Trophoblast cell (in vitro differentiated cells and primary cell): ENCODE measurements at regions not wholly inside any gene's neighbourhood (a gene's known extent, or its start where the extent isn't known, plus 50 kb on each side); places are given as distances from the start of the nearest gene placed in this dataset.

ENCODE experiments used
- DNase-seq, 2 donors: peaks; one replicate each; pipeline ENCODE4 v3.0.0-alpha.2; 2016
- H2AFZ ChIP-seq: 2 replicates; pipeline ENCODE4 v1.6.1; 2013; ENCODE audit warnings: low read length, moderate library complexity, mild to moderate bottlenecking; ENCODE audit not compliant: insufficient read depth, poor library complexity
- H2AK5ac ChIP-seq: 2 replicates; pipeline ENCODE4 v1.6.1; 2013; ENCODE audit warnings: mild to moderate bottlenecking, low read length
- H2BK120ac ChIP-seq: 2 replicates; pipeline ENCODE4 v1.6.1; 2013; ENCODE audit warnings: low read length, mild to moderate bottlenecking, moderate library complexity; ENCODE audit not compliant: insufficient read depth, poor library complexity
- H2BK12ac ChIP-seq: 2 replicates; pipeline ENCODE4 v1.6.1; 2013; ENCODE audit warnings: mild to moderate bottlenecking, low read length, moderate library complexity
- H2BK5ac ChIP-seq: 2 replicates; pipeline ENCODE4 v1.6.1; 2013; ENCODE audit warnings: low read length, low read depth, moderate library complexity, mild to moderate bottlenecking; ENCODE audit not compliant: poor library complexity
- H3K14ac ChIP-seq: 2 replicates; pipeline ENCODE4 v1.6.1; 2013; ENCODE audit warnings: mild to moderate bottlenecking, low read length
- H3K18ac ChIP-seq: 2 replicates; pipeline ENCODE4 v1.6.1; 2013; ENCODE audit warnings: mild to moderate bottlenecking, low read length
- H3K23ac ChIP-seq: 2 replicates; pipeline ENCODE4 v1.6.1; 2013; ENCODE audit warnings: low read length
- H3K27ac ChIP-seq: 2 replicates; pipeline ENCODE4 v1.5.1; 2013; ENCODE audit warnings: low read depth, mild to moderate bottlenecking, inconsistent platforms, low read length, moderate library complexity
- H3K27me3 ChIP-seq: 2 replicates; pipeline ENCODE4 v1.6.1; 2013; ENCODE audit warnings: inconsistent platforms, mild to moderate bottlenecking, low read length, moderate library complexity; ENCODE audit not compliant: insufficient read depth
- H3K36me3 ChIP-seq, 2 experiments: 1 replicate in 1 of 2; 2 replicates in 1 of 2; pipeline ENCODE4 v1.6.1; 2013; ENCODE audit warnings: low read length in 2 of 2, mild to moderate bottlenecking in 2 of 2, moderate library complexity in 1 of 2; ENCODE audit not compliant: insufficient read depth in 2 of 2, control insufficient read depth in 1 of 2
- H3K4ac ChIP-seq: 2 replicates; pipeline ENCODE4 v1.6.1; 2013; ENCODE audit warnings: low read depth, mild to moderate bottlenecking, low read length, moderate library complexity
- H3K4me1 ChIP-seq, 2 experiments: 1 replicate in 1 of 2; 2 replicates in 1 of 2; pipeline ENCODE4 v1.6.1; 2013; ENCODE audit warnings: low read length in 2 of 2, mild to moderate bottlenecking in 2 of 2, moderate library complexity in 1 of 2; ENCODE audit not compliant: insufficient read depth in 2 of 2, control insufficient read depth in 1 of 2
- H3K4me2 ChIP-seq: 2 replicates; pipeline ENCODE4 v1.6.1; 2013; ENCODE audit warnings: inconsistent platforms, mild to moderate bottlenecking, low read length, moderate library complexity
- H3K4me3 ChIP-seq: 2 replicates; pipeline ENCODE4 v1.5.1; 2013; ENCODE audit warnings: mild to moderate bottlenecking, low read depth, low read length, inconsistent platforms
- H3K79me1 ChIP-seq: one replicate; pipeline ENCODE4 v1.6.1; 2013; ENCODE audit warnings: low read length
- H3K79me2 ChIP-seq: 2 replicates; pipeline ENCODE4 v1.6.1; 2013; ENCODE audit warnings: low read length, mild to moderate bottlenecking; ENCODE audit not compliant: control insufficient read depth, insufficient read depth, poor library complexity
- H3K9ac ChIP-seq: 2 replicates; pipeline ENCODE4 v1.6.1; 2013; ENCODE audit warnings: mild to moderate bottlenecking, low read length
- H3K9me3 ChIP-seq: 2 replicates; pipeline ENCODE4 v1.6.1; 2013; ENCODE audit warnings: low read depth, mild to moderate bottlenecking, control low read depth, inconsistent platforms, low read length; ENCODE audit not compliant: insufficient read depth
- H4K12ac ChIP-seq: 2 replicates; pipeline ENCODE4 v1.6.1; 2013; ENCODE audit warnings: low read depth, mild to moderate bottlenecking, low read length, moderate library complexity
- H4K8ac ChIP-seq: 2 replicates; pipeline ENCODE4 v1.6.1; 2013; ENCODE audit warnings: low read depth, mild to moderate bottlenecking, low read length, moderate library complexity
- H4K91ac ChIP-seq: one replicate; pipeline ENCODE4 v1.6.1; 2013; ENCODE audit warnings: low read depth, mild to moderate bottlenecking, low read length, moderate library complexity
- whole genome bisulfite sequencing: extraction: QIAGEN DNeasy Blood & Tissue Kit; methylation state at CpG from one replicate; pipeline ENCODE4 v1.1.7; 2013; ENCODE audit warnings: missing lambda C conversion rate; ENCODE audit not compliant: insufficient read length, insufficient coverage; ENCODE audit errors: extremely low coverage; 5-methylcytosine and 5-hydroxymethylcytosine counted together

- DNase-seq, result no peak
Observed at GRCh38 chr5:21185536-21185935, 1197.5 kb upstream of the CDH18 start.

DNA sequence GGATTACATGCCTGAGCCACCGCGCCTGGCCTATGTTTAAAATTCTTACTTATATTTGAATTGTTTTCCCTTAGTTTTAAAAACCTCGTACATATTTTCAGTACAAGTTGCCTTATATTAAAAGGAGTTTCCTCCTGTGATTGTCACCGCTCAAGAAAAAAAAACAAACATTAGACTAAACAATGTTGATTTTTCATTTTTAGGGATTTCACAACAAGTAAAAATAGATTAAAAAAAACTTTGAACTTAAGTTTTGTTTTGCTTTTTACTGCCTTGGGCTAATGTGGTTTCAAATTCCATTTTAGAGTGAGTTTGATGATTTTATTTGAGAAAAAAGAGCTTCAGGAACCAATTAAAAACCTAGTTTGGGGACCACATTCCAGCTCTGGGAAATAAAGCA is 1196.6 kb upstream of the CDH18 start:
- Histone ChIP-seq H3K23ac (no peak overlapping the region), H3K14ac (no peak overlapping the region), H4K8ac (no peak overlapping the region), H3K18ac (no peak overlapping the region), H3K79me2 (no peaks in the 10 kb centered on the region), H3K4me1 (no peaks in the 10 kb centered on the region), H3K79me1 (no peaks in the 10 kb centered on the region), H2BK120ac (no peak overlapping the region), H3K27me3 (no peaks in the 10 kb centered on the region), H2BK12ac (no peak overlapping the region), H3K4me3 (no peak overlapping the region), H2AFZ (no peak overlapping the region), H3K9ac (no peak overlapping the region), H2BK5ac (no peak overlapping the region), H2AK5ac (no peak overlapping the region), H3K9me3 (no peaks in the 10 kb centered on the region), H3K4ac (no peak overlapping the region), H4K12ac (no peak overlapping the region), H3K36me3 (no peaks in the 10 kb centered on the region), H3K27ac (no peak overlapping the region), H3K4me2 (no peak overlapping the region), H4K91ac (no peak overlapping the region)
- no CpG with 5 or more reads among the region's 4 CpGs for WGBS
- no peak for DNase-seq

More at GRCh38 chr5:21185536-21185935, 1197.5 kb upstream of the CDH18 start:
- H3K79me2 ChIP-seq, result no peaks in the 10 kb centered on the region
- H3K9me3 ChIP-seq, result no peaks in the 10 kb centered on the region
- H3K4me1 ChIP-seq, result no peaks in the 10 kb centered on the region
- H3K4ac ChIP-seq, result no peak overlapping the region
- no peaks in the 10 kb centered on the region for H3K36me3 ChIP-seq
- no peak overlapping the region for H2BK12ac ChIP-seq
- WGBS, result no CpG with 5 or more reads among the region's 5 CpGs
- no peak overlapping the region for H2BK120ac ChIP-seq
- no peak overlapping the region for H2BK5ac ChIP-seq
- no peak overlapping the region for H2AK5ac ChIP-seq
- H3K27ac ChIP-seq, result no peak overlapping the region
- H4K91ac ChIP-seq, result no peak overlapping the region
- H3K14ac ChIP-seq, result no peak overlapping the region
- no peak overlapping the region for H4K8ac ChIP-seq
- no peak overlapping the region for H4K12ac ChIP-seq
- H3K4me2 ChIP-seq, result no peak overlapping the region
- no peak overlapping the region for H3K9ac ChIP-seq
- H2AFZ ChIP-seq, result no peak overlapping the region
- no peak overlapping the region for H3K18ac ChIP-seq
- H3K23ac ChIP-seq, result no peak overlapping the region
- H3K79me1 ChIP-seq, result no peaks in the 10 kb centered on the region
- H3K4me3 ChIP-seq, result no peak overlapping the region
- H3K27me3 ChIP-seq, result no peaks in the 10 kb centered on the region

- Histone ChIP-seq H3K4me2 (no peak overlapping the region), H3K79me1 (no peaks in the 10 kb centered on the region), H3K27ac (no peak overlapping the region), H2BK5ac (no peak overlapping the region), H3K4me3 (no peak overlapping the region), H4K91ac (no peak overlapping the region), H2AK5ac (no peak overlapping the region), H3K27me3 (no peaks in the 10 kb centered on the region), H4K12ac (no peak overlapping the region), H3K79me2 (no peaks in the 10 kb centered on the region), H3K14ac (no peak overlapping the region), H3K4ac (no peak overlapping the region), H2AFZ (no peak overlapping the region), H3K9me3 (no peaks in the 10 kb centered on the region), H3K23ac (no peak overlapping the region), H3K18ac (no peak overlapping the region), H2BK12ac (no peak overlapping the region), H3K36me3 (no peaks in the 10 kb centered on the region), H2BK120ac (no peak overlapping the region), H4K8ac (no peak overlapping the region), H3K4me1 (no peaks in the 10 kb centered on the region), H3K9ac (no peak overlapping the region)
- no CpG with 5 or more reads among the region's 3 CpGs for WGBS
- DNase-seq, result no peak
Observed at GRCh38 chr5:21181609-21182125, 1193.7 kb upstream of the CDH18 start.

- no peak overlapping the region for H3K18ac ChIP-seq
- no peak overlapping the region for H3K4me3 ChIP-seq
- H2BK5ac ChIP-seq, result no peak overlapping the region
- H3K4ac ChIP-seq, result no peak overlapping the region
- no peak overlapping the region for H3K14ac ChIP-seq
- no peak for DNase-seq
- H2AK5ac ChIP-seq, result no peak overlapping the region
- H3K79me1 ChIP-seq, result no peaks in the 10 kb centered on the region
- H4K8ac ChIP-seq, result no peak overlapping the region
- H3K79me2 ChIP-seq, result no peaks in the 10 kb centered on the region
- H2BK12ac ChIP-seq, result no peak overlapping the region
- no peaks in the 10 kb centered on the region for H3K4me1 ChIP-seq
- no peak overlapping the region for H4K91ac ChIP-seq
- H2BK120ac ChIP-seq, result no peak overlapping the region
- H3K27me3 ChIP-seq, result no peaks in the 10 kb centered on the region
- H3K23ac ChIP-seq, result no peak overlapping the region
- H3K36me3 ChIP-seq, result no peaks in the 10 kb centered on the region
- no peaks in the 10 kb centered on the region for H3K9me3 ChIP-seq
- H2AFZ ChIP-seq, result no peak overlapping the region
- no CpG with 5 or more reads among the region's 2 CpGs for WGBS
- H3K27ac ChIP-seq, result no peak overlapping the region
- no peak overlapping the region for H3K4me2 ChIP-seq
- no peak overlapping the region for H4K12ac ChIP-seq
- H3K9ac ChIP-seq, result no peak overlapping the region
Observed at GRCh38 chr5:21173526-21173925, 1185.5 kb upstream of the CDH18 start.
